ENCODE measurements at regions not wholly inside any gene's neighbourhood (a gene's known extent, or its start where the extent isn't known, plus 50 kb on each side); places are given as distances from the start of the nearest gene placed in this dataset.
"Not testable (repeated sequence)": the region's sequence is repeated elsewhere in the genome, so short reads cannot be mapped to it uniquely, and the experiment has no call there.

DNA sequence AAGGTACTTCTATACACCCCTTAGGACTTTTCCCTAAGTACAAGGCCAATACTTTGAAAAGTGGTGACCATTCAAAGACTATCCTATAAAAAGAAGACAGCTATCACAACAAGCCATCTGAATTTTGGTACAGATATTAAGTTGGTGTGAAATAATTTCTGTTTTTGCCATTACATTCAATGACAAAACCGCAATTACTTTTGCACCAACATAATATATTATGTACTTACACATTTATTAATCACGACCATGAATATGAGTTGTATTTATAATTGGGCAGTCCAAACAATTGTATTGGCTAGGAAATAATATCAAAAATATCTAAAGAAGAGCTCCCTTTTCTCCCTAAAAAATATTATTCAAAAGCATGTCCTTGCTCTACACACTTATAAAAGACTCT, 215.7 kb downstream of the TMA16 start:
- no CpG with 5 or more reads among the region's 2 CpGs for WGBS (ENCODE audit: insufficient coverage)
- Histone ChIP-seq H3K4me3 (ENCODE audit: low read length) (no peak overlapping the region), H3K9me3 (ENCODE audit: control insufficient read depth, insufficient read depth, low read length) (no peaks in the 10 kb centered on the region), H3K4me1 (ENCODE audit: control insufficient read depth, insufficient read depth, low read length) (no peaks in the 10 kb centered on the region), H3K27me3 (ENCODE audit: control insufficient read depth, insufficient read depth, low read length) (no peaks in the 10 kb centered on the region), H3K27ac (ENCODE audit: low read length) (no peak overlapping the region), H3K36me3 (ENCODE audit: control insufficient read depth, insufficient read depth, low read length) (no peaks in the 10 kb centered on the region)
- DNase-seq (no peak), ATAC-seq (no peak)
- TF ChIP-seq, protein P1, sequence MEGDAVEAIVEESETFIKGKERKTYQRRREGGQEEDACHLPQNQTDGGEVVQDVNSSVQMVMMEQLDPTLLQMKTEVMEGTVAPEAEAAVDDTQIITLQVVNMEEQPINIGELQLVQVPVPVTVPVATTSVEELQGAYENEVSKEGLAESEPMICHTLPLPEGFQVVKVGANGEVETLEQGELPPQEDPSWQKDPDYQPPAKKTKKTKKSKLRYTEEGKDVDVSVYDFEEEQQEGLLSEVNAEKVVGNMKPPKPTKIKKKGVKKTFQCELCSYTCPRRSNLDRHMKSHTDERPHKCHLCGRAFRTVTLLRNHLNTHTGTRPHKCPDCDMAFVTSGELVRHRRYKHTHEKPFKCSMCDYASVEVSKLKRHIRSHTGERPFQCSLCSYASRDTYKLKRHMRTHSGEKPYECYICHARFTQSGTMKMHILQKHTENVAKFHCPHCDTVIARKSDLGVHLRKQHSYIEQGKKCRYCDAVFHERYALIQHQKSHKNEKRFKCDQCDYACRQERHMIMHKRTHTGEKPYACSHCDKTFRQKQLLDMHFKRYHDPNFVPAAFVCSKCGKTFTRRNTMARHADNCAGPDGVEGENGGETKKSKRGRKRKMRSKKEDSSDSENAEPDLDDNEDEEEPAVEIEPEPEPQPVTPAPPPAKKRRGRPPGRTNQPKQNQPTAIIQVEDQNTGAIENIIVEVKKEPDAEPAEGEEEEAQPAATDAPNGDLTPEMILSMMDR (IDR thresholded peaks at IDR 0.05): no peak
- H3K27me3 Mint-ChIP-seq (ENCODE audit: low read depth in 2 of 2): no peaks in the 10 kb centered on the region
- H3K4me1 Mint-ChIP-seq: no peaks in the 10 kb centered on the region
- peaks cover 0 to 4% of the 10 kb centered on the region in 2 donors for H3K9me3 Mint-ChIP-seq
- H3K36me3 Mint-ChIP-seq: no peaks in the 10 kb centered on the region
- no peak overlapping the region for H3K27ac Mint-ChIP-seq
- H3K4me3 Mint-ChIP-seq: no peak overlapping the region
- intact Hi-C loops (cut with micrococcal nuclease): no loop called here

DNA sequence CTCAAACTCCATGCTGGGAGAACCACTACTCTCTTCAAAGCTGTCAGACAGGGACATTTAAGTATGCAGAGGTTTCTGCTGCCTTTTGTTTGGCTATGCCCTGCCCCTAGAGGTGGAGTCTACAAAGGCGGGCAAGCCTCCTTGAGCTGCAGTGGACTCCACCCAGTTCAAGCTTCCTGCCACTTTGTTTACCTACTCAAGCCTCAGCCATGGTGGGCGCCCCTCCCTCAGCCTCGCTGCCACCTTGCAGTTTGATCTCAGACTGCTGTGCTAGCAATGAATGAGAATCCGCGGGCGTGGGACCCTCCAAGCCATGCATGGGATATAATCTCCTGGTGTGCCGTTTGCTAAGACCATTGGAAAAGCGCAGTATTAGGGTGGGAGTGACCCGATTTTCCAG, 230.0 kb downstream of the TMA16 start:
- H3K27me3 Mint-ChIP-seq (ENCODE audit: low read depth in 2 of 2); H3K36me3 Mint-ChIP-seq; H3K9me3 Mint-ChIP-seq; H3K9me3 ChIP-seq (ENCODE audit: control insufficient read depth, insufficient read depth, low read length); H3K4me3 ChIP-seq (ENCODE audit: low read length); H3K4me1 Mint-ChIP-seq; H3K4me1 ChIP-seq (ENCODE audit: control insufficient read depth, insufficient read depth, low read length); DNase-seq; H3K4me3 Mint-ChIP-seq; H3K36me3 ChIP-seq (ENCODE audit: control insufficient read depth, insufficient read depth, low read length); intact Hi-C loops (cut with micrococcal nuclease); H3K27me3 ChIP-seq (ENCODE audit: control insufficient read depth, insufficient read depth, low read length); H3K27ac ChIP-seq (ENCODE audit: low read length); H3K27ac Mint-ChIP-seq; ATAC-seq: not testable (repeated sequence)
- 96% methylated on average over 7 of the region's 9 CpGs for WGBS (ENCODE audit: insufficient coverage)

DNA sequence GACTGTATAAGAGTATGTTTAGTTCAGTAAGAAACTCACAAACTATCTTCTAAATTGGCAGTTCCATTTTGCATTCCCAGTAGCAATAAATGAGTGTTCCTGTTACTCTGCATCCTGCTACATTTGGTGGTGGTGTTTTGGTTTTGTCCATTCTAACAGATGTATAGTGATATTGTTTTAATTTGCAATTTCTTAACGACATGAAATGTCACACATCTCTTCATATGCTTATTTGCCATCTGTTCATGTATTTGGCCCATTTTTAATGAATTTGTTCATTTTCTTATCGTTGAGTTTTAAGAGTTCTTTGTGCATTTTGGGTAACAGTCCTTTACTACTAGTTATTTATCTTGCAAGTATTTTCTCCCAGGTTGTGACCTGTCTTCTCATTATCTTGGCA, 232.2 kb downstream of the TMA16 start:
- WGBS (ENCODE audit: insufficient coverage): 71% methylated on average over 1 of the region's 2 CpGs
- Mint-ChIP-seq H3K9me3 (peaks cover 10 to 13% of the 10 kb centered on the region in 2 donors), H3K36me3 (peaks cover 9% of the 10 kb centered on the region), H3K4me1 (no peaks in the 10 kb centered on the region), H3K27ac (no peak overlapping the region), H3K27me3 (ENCODE audit: low read depth in 2 of 2) (no peaks in the 10 kb centered on the region), H3K4me3 (no peak overlapping the region)
- intact Hi-C loops (cut with micrococcal nuclease): no loop called here
- no peaks in the 10 kb centered on the region for H3K36me3 ChIP-seq (ENCODE audit: control insufficient read depth, insufficient read depth, low read length)
- H3K9me3 ChIP-seq (ENCODE audit: control insufficient read depth, insufficient read depth, low read length): no peaks in the 10 kb centered on the region
- no peaks in the 10 kb centered on the region for H3K27me3 ChIP-seq (ENCODE audit: control insufficient read depth, insufficient read depth, low read length)
- ATAC-seq: no peak
- H3K4me1 ChIP-seq (ENCODE audit: control insufficient read depth, insufficient read depth, low read length): no peaks in the 10 kb centered on the region
- TF ChIP-seq, protein P1 (IDR thresholded peaks at IDR 0.05): no peak
- no peak overlapping the region for H3K27ac ChIP-seq (ENCODE audit: low read length)
- H3K4me3 ChIP-seq (ENCODE audit: low read length): no peak overlapping the region
- no peak for DNase-seq

DNA sequence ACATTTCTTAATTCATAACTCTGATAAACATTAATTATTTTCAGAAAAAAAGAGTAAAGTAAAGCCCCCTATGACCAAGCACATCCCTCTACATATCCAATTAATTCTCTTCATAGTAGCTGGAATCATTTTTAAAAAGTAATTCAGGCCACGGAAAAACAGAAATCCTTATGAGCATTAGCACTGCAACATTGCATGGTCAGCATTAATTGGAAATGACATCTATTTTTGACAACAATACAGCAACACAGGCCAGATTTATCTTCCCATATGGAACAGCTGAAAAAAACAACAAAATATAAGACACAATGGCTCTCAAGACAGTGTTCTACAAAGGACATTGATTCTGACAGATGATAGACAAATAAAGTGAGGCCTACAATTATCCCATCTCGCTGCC, 236.6 kb downstream of the TMA16 start:
- WGBS (ENCODE audit: insufficient coverage): 79% methylated on average over 2 of the region's 2 CpGs
- H3K36me3 Mint-ChIP-seq: peaks cover 9% of the 10 kb centered on the region

More for the DNA sequence above, 236.6 kb downstream of the TMA16 start:
- Mint-ChIP-seq H3K4me3 (no peak overlapping the region), H3K4me1 (no peaks in the 10 kb centered on the region), H3K27me3 (ENCODE audit: low read depth in 2 of 2) (no peaks in the 10 kb centered on the region), H3K9me3 (peaks cover 5 to 13% of the 10 kb centered on the region in 2 donors), H3K27ac (no peak overlapping the region)
- ATAC-seq: no peak
- no peak overlapping the region for H3K27ac ChIP-seq (ENCODE audit: low read length)
- intact Hi-C loops (cut with micrococcal nuclease): no loop called here
- TF ChIP-seq, protein P1 (IDR thresholded peaks at IDR 0.05): no peak
- H3K4me1 ChIP-seq (ENCODE audit: control insufficient read depth, insufficient read depth, low read length): no peaks in the 10 kb centered on the region
- H3K36me3 ChIP-seq (ENCODE audit: control insufficient read depth, insufficient read depth, low read length): no peaks in the 10 kb centered on the region
- H3K27me3 ChIP-seq (ENCODE audit: control insufficient read depth, insufficient read depth, low read length): no peaks in the 10 kb centered on the region
- no peak overlapping the region for H3K4me3 ChIP-seq (ENCODE audit: low read length)
- no peaks in the 10 kb centered on the region for H3K9me3 ChIP-seq (ENCODE audit: control insufficient read depth, insufficient read depth, low read length)
- DNase-seq: no peak

Data from natural killer cell (primary cell).